Heart left ventricle (tissue), 16 donors: ENCODE measurements at regions not wholly inside any gene's neighbourhood (a gene's known extent, or its start where the extent isn't known, plus 50 kb on each side); places are given as distances from the start of the nearest gene placed in this dataset.

ENCODE experiments used
- ATAC-seq, 4 donors: fragments of 200-7000 bp; cut with Tn5 transposase; one replicate each; pipeline ENCODE4 v1.9.1; 2020 to 2022; ENCODE audit warnings: moderate library complexity in 4 of 4, mild to moderate bottlenecking in 3 of 4, moderate number of reproducible peaks in 1 of 4
- DNase-seq, 5 donors: peaks; one replicate each; pipeline ENCODE4 v3.0.0-alpha.2; 2020
- H3K27ac ChIP-seq, 12 donors: fragments of 200-600 bp; sonication (generic) in 4 of 12; one replicate each; pipeline versions ENCODE4 v1.5.0 to v1.8.0; 2016 to 2022; ENCODE audit warnings: mild to moderate bottlenecking in 2 of 12
- H3K27me3 ChIP-seq, 9 donors: fragments of 200-600 bp; sonication (generic) in 2 of 9; one replicate each; pipeline versions ENCODE4 v1.5.1 to v1.8.0; 2016 to 2022; ENCODE audit warnings: mild to moderate bottlenecking in 3 of 9
- H3K36me3 ChIP-seq, 9 donors: fragments of 200-600 bp; sonication (generic) in 2 of 9; one replicate each; pipeline versions ENCODE4 v1.5.0 to v1.8.0; 2018 to 2022; ENCODE audit warnings: mild to moderate bottlenecking in 2 of 9
- H3K4me1 ChIP-seq, 12 donors: fragments of 200-600 bp; sonication (generic) in 4 of 12; one replicate each; pipeline versions ENCODE4 v1.5.0 to v1.8.0; 2016 to 2022; ENCODE audit warnings: mild to moderate bottlenecking in 3 of 12
- H3K4me3 ChIP-seq, 12 donors: fragments of 200-600 bp; sonication (generic) in 4 of 12; one replicate each; pipeline versions ENCODE4 v1.5.0 to v1.8.0; 2017 to 2022; ENCODE audit warnings: mild to moderate bottlenecking in 9 of 12, moderate library complexity in 4 of 12
- H3K9me3 ChIP-seq, 12 donors: fragments of 200-600 bp; sonication (generic) in 4 of 12; one replicate each; pipeline versions ENCODE4 v1.5.0 to v1.8.0; 2016 to 2022; ENCODE audit warnings: mild to moderate bottlenecking in 1 of 12
- CTCF ChIP-seq, 12 donors: fragments of 200-600 bp; sonication (generic) in 4 of 12; IDR thresholded peaks; one replicate each; pipeline versions ENCODE4 v1.5.0 to v1.8.0; 2018 to 2022; ENCODE audit warnings: antibody characterized with exemption in 12 of 12, mild to moderate bottlenecking in 5 of 12
- POLR2A ChIP-seq, 2 donors: fragments of 450-650 bp; IDR thresholded peaks; one replicate each; pipeline ENCODE4 v1.6.1; 2017; ENCODE audit warnings: antibody characterized with exemption in 2 of 2, mild to moderate bottlenecking in 2 of 2, moderate library complexity in 2 of 2
- WGBS, 4 donors: extraction: QIAGEN DNeasy Blood & Tissue Kit in 2 of 4; methylation state at CpG; one replicate each; pipeline versions ENCODE4 v1.1.5 to v1.1.7; 2013 to 2018; 5-methylcytosine and 5-hydroxymethylcytosine counted together
- intact Hi-C, 10 donors: fragments of 100-400 bp; cut with DNase I; formaldehyde crosslinking; loops; one replicate each; pipeline versions ENCODE4 v1.11.1 to v1.14.2; 2022
- donor health status: ischemic (EF 13 %, LVEDD 7.1; RV severe dilation, severe dysfunction).
- donor health status: healthy with polysubstance abuse.
- donor health status: DM: no; HTN: yes; CAD: no.
- donor health status: DM: no; HTN: no; CAD: no.
- donor health status: ischemic (EF 25% LVEDD 6.9; RV normal size, moderate dysfunction).
- donor health status: ischemic (EF 25% LVEDD 5.7; RV mildly dilated, moderate dysfunction).
- donor health status: healthy.
- donor health status: DM: yes; HTN: yes; CAD: no.
- donor health status: ischemic (EF 35%, LVEDD 5.7; RV mildly dilated, moderate dysfunction).
- donor health status: nonischemic (EF 11% LVEDD 7.7; RV severe dilation, severe dysfunction).
- donor health status: DM: yes; HTN: yes; CAD: no.
- donor health status: PGD.
- donor health status: ischemic (EF 29% LVEDD 5.4; RV normal size, mild dysfunction).
- donor health status: nonischemic (EF 23%, LVEDD 6.1; RV moderate dilation, normal function).

DNA sequence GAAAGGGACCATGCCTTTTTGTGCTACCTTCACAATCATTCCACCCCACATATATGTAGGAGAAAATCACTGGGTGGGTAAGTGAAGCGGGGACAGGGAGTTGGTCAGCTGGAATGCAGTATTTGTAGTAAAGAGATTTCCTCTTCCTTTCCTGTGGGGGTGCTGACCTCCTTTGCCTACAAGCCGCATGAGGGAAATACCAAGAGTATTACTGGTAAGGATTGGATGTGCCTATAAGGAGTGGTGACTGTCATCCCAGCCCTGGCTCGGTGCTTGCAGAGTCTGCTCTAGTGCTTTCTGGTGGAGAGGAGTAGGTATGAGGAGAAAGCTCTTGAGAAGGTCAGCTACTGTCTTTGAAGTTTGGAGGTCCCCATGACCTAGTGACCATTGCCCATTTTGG, 324.6 kb downstream of the HRH4 start:
- no peak for DNase-seq
- WGBS, 4 donors: 63 to 90% (median 79%) methylated on average over 3 of the region's 3 CpGs
- Histone ChIP-seq H3K36me3 (no peaks in the 10 kb centered on the region), H3K27ac (no peak overlapping the region), H3K4me3 (no peak overlapping the region), H3K9me3 (peaks cover 0 to 17% (median 0%) of the 10 kb centered on the region in 12 donors), H3K27me3 (no peaks in the 10 kb centered on the region), H3K4me1 (no peaks in the 10 kb centered on the region)
- TF ChIP-seq POLR2A (IDR thresholded peaks at IDR 0.05) (no peak), CTCF (IDR thresholded peaks at IDR 0.05) (no peak)
- ATAC-seq: no peak
- intact Hi-C loops: no loop called here

- TF ChIP-seq CTCF (IDR thresholded peaks at IDR 0.05) (no peak), POLR2A (IDR thresholded peaks at IDR 0.05) (no peak)
- 79 to 85% (median 81%) methylated on average over 2 of the region's 2 CpGs for WGBS, 4 donors
Observed at GRCh38 chr18:24786027-24786426, 325.6 kb downstream of the HRH4 start.

GRCh38 chr18:24790347-24790746, 329.9 kb downstream of the HRH4 start:
- H3K4me1 ChIP-seq: no peaks in the 10 kb centered on the region
- H3K27me3 ChIP-seq: no peaks in the 10 kb centered on the region
- TF ChIP-seq POLR2A (IDR thresholded peaks at IDR 0.05): no peak
- TF ChIP-seq CTCF (IDR thresholded peaks at IDR 0.05): no peak
- DNase-seq (no peak), ATAC-seq (no peak)
- H3K4me3 ChIP-seq: no peak overlapping the region
- H3K9me3 ChIP-seq: peaks cover 0 to 17% (median 0%) of the 10 kb centered on the region in 12 donors
- no peaks in the 10 kb centered on the region for H3K36me3 ChIP-seq
- WGBS, 4 donors: 72 to 79% (median 74%) methylated on average over 4 of the region's 4 CpGs
- intact Hi-C loops: no loop called here
- no peak overlapping the region for H3K27ac ChIP-seq

More at GRCh38 chr18:24786027-24786426, 325.6 kb downstream of the HRH4 start:
- intact Hi-C loops: no loop called here
- Histone ChIP-seq H3K27me3 (no peaks in the 10 kb centered on the region), H3K9me3 (peaks cover 0 to 17% (median 0%) of the 10 kb centered on the region in 12 donors), H3K4me3 (no peak overlapping the region), H3K27ac (no peak overlapping the region), H3K36me3 (no peaks in the 10 kb centered on the region), H3K4me1 (no peaks in the 10 kb centered on the region)
- DNase-seq (no peak), ATAC-seq (no peak)

GRCh38 chr18:24791751-24792545, 331.5 kb downstream of the HRH4 start:
- H3K4me1 ChIP-seq: no peaks in the 10 kb centered on the region
- no peaks in the 10 kb centered on the region for H3K27me3 ChIP-seq
- TF ChIP-seq CTCF (IDR thresholded peaks at IDR 0.05) (no peak), POLR2A (IDR thresholded peaks at IDR 0.05) (no peak)
- no peak for DNase-seq
- whole genome bisulfite sequencing, 4 donors: 25 to 36% (median 34%) methylated on average over 7 of the region's 7 CpGs
- H3K27ac ChIP-seq: no peak overlapping the region
- no peak overlapping the region for H3K4me3 ChIP-seq
- ATAC-seq: no peak
- no peaks in the 10 kb centered on the region for H3K36me3 ChIP-seq
- peaks cover 0 to 17% (median 0%) of the 10 kb centered on the region in 12 donors for H3K9me3 ChIP-seq
- intact Hi-C loops: no loop called here
